22Rv1 (cell line): ENCODE measurements at regions not wholly inside any gene's neighbourhood (a gene's known extent, or its start where the extent isn't known, plus 50 kb on each side); places are given as distances from the start of the nearest gene placed in this dataset.

ENCODE experiments used
- ZFX ChIP-seq: fragments of 450-650 bp; IDR thresholded peaks from 2 replicates; pipeline ENCODE4 v1.6.1; 2017; ENCODE audit warnings: antibody characterized with exemption, borderline replicate concordance
- TF ChIP-seq, protein P1 (sequence below): fragments of 450-650 bp; IDR thresholded peaks from 2 replicates; pipeline ENCODE4 v1.5.1; 2017; ENCODE audit warnings: mild to moderate bottlenecking

DNA sequence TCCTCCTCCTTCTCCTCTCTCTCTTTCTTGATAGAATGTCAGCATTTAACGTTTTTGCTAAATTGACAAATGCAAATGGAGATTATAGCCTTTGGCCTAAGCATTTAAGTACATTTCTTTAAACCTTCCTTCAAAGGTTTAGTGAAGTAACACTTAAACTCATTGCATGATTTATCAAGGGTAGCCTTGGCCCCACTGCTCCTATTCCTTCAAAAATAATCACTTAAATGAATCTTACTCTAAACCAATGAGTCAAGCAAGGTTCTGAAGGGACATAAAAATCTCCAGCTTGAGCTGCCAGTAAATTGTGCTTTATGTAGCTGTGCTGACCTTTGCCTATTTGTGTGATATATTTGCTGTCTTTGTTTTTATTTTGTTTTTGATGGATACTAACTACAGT lies 358.5 kb upstream of the AKR1E2 start:
- TF ChIP-seq, protein P1, sequence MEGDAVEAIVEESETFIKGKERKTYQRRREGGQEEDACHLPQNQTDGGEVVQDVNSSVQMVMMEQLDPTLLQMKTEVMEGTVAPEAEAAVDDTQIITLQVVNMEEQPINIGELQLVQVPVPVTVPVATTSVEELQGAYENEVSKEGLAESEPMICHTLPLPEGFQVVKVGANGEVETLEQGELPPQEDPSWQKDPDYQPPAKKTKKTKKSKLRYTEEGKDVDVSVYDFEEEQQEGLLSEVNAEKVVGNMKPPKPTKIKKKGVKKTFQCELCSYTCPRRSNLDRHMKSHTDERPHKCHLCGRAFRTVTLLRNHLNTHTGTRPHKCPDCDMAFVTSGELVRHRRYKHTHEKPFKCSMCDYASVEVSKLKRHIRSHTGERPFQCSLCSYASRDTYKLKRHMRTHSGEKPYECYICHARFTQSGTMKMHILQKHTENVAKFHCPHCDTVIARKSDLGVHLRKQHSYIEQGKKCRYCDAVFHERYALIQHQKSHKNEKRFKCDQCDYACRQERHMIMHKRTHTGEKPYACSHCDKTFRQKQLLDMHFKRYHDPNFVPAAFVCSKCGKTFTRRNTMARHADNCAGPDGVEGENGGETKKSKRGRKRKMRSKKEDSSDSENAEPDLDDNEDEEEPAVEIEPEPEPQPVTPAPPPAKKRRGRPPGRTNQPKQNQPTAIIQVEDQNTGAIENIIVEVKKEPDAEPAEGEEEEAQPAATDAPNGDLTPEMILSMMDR = no peak
- no peak for TF ChIP-seq ZFX
